Right renal pelvis (tissue), 4 donors: ENCODE measurements at regions not wholly inside any gene's neighbourhood (a gene's known extent, or its start where the extent isn't known, plus 50 kb on each side); places are given as distances from the start of the nearest gene placed in this dataset.
"Not testable (repeated sequence)": the region's sequence is repeated elsewhere in the genome, so short reads cannot be mapped to it uniquely, and the experiment has no call there.

Experiments used
- DNase-seq, 4 donors: peaks; one replicate each; pipeline ENCODE4 v3.0.0-alpha.2; 2013; ENCODE audit warnings: low read depth in 4 of 4, low spot score in 3 of 4, missing footprints in 1 of 4

- DNase-seq, result no peak
Observed at GRCh38 chr5:13356226-13356625, 588.3 kb downstream of the DNAH5 start.

- no peak for DNase-seq
Observed at GRCh38 chr5:13354611-13355010, 589.9 kb downstream of the DNAH5 start.

- no peak for DNase-seq
Observed at GRCh38 chr5:13350767-13351166, 593.7 kb downstream of the DNAH5 start.

GRCh38 chr5:13348568-13348967 lies 595.9 kb downstream of the DNAH5 start:
- DNase-seq, result no peak

- no peak for DNase-seq
Observed at GRCh38 chr5:13346401-13346800, 598.1 kb downstream of the DNAH5 start.

- no peak for DNase-seq
Observed at GRCh38 chr5:13339093-13339492, 605.4 kb downstream of the DNAH5 start.

- DNase-seq, result not testable (repeated sequence)
Observed at GRCh38 chr5:13335026-13335425, 609.5 kb downstream of the DNAH5 start.

- no peak for DNase-seq
Observed at GRCh38 chr5:13331585-13331984, 612.9 kb downstream of the DNAH5 start.

- DNase-seq, result no peak
Observed at GRCh38 chr5:13328316-13328715, 616.2 kb downstream of the DNAH5 start.

GRCh38 chr5:13325765-13326164 lies 618.7 kb downstream of the DNAH5 start:
- no peak for DNase-seq

GRCh38 chr5:13322769-13323168 lies 621.7 kb downstream of the DNAH5 start:
- no peak for DNase-seq

GRCh38 chr5:13317654-13318053 lies 626.8 kb downstream of the DNAH5 start:
- DNase-seq, result no peak

- DNase-seq, result peak in 1 of 4 donors; percentile 1
Observed at GRCh38 chr5:13316176-13316575, 628.3 kb downstream of the DNAH5 start.

- DNase-seq, result no peak
Observed at GRCh38 chr5:13307480-13307879, 637.0 kb downstream of the DNAH5 start.

GRCh38 chr5:13303445-13303844 lies 641.0 kb downstream of the DNAH5 start:
- DNase-seq, result no peak

- DNase-seq, result no peak
Observed at GRCh38 chr5:13278811-13279210, 665.7 kb downstream of the DNAH5 start.

- no peak for DNase-seq
Observed at GRCh38 chr5:13278148-13278547, 666.3 kb downstream of the DNAH5 start.

- DNase-seq, result no peak
Observed at GRCh38 chr5:13276156-13276555, 668.3 kb downstream of the DNAH5 start.

GRCh38 chr5:13263701-13264100 lies 680.8 kb downstream of the DNAH5 start:
- no peak for DNase-seq

- no peak for DNase-seq
Observed at GRCh38 chr5:13253111-13253510, 691.4 kb downstream of the DNAH5 start.

- DNase-seq, result no peak
Observed at GRCh38 chr5:13252699-13253098, 691.8 kb downstream of the DNAH5 start.

- DNase-seq, result no peak
Observed at GRCh38 chr5:13251623-13252376, 692.7 kb downstream of the DNAH5 start.
